Neural cell (in vitro differentiated cells): ENCODE measurements at regions not wholly inside any gene's neighbourhood (a gene's known extent, or its start where the extent isn't known, plus 50 kb on each side); places are given as distances from the start of the nearest gene placed in this dataset.

Experiments
- H2AFZ ChIP-seq: fragments of 200-600, 300-800 bp; sonication (generic), shearing (Covaris generic); 2 replicates; pipeline ENCODE4 v1.6.0; 2014; ENCODE audit warnings: low read depth, mild to moderate bottlenecking, antibody characterized with exemption, low read length, moderate library complexity
- H3F3A ChIP-seq: fragments of 200-600 bp; shearing (Covaris generic); 2 replicates; pipeline ENCODE4 v1.6.1; 2016; ENCODE audit warnings: mild to moderate bottlenecking, moderate library complexity, mixed read lengths, antibody characterized with exemption, low read length; ENCODE audit not compliant: insufficient read depth, poor library complexity, severe bottlenecking
- H3K27ac ChIP-seq: fragments of 200-600, 300-800 bp; sonication (generic), shearing (Covaris generic); 2 replicates; pipeline ENCODE4 v1.5.1; 2014; ENCODE audit warnings: mild to moderate bottlenecking, low read length, moderate library complexity
- H3K27me3 ChIP-seq: fragments of 300-800, 200-600 bp; sonication (generic), shearing (Covaris generic); 2 replicates; pipeline ENCODE4 v1.6.0; 2014; ENCODE audit warnings: mild to moderate bottlenecking, low read depth, low read length, moderate library complexity; ENCODE audit not compliant: insufficient read depth
- H3K36me3 ChIP-seq: fragments of 300-800, 200-600 bp; sonication (generic), shearing (Covaris generic); 2 replicates; pipeline ENCODE4 v1.5.1; 2014; ENCODE audit warnings: mild to moderate bottlenecking, antibody characterized with exemption, low read length, moderate library complexity; ENCODE audit not compliant: insufficient read depth
- H3K4me2 ChIP-seq: fragments of 300-800, 200-600 bp; sonication (generic), shearing (Covaris generic); 2 replicates; pipeline ENCODE4 v1.6.0; 2014; ENCODE audit warnings: mild to moderate bottlenecking, low read length
- H3K4me3 ChIP-seq: fragments of 300-800, 200-600 bp; sonication (generic), shearing (Covaris generic); 2 replicates; pipeline ENCODE4 v1.5.1; 2014; ENCODE audit warnings: mild to moderate bottlenecking, low read length, moderate library complexity
- H3K79me2 ChIP-seq: fragments of 200-600 bp; shearing (Covaris generic); replicated peaks from 2 replicates; pipeline ENCODE4 v1.6.0; 2014; ENCODE audit warnings: mild to moderate bottlenecking, low read length, moderate library complexity; ENCODE audit not compliant: insufficient read depth
- H3K9ac ChIP-seq: fragments of 300-800, 200-600 bp; sonication (generic), shearing (Covaris generic); 2 replicates; pipeline ENCODE4 v1.6.1; 2016; ENCODE audit warnings: mild to moderate bottlenecking, low read length, mixed read lengths
- H3K9me2 ChIP-seq: fragments of 200-600 bp; shearing (Covaris generic); 2 replicates; pipeline ENCODE4 v1.6.1; 2016; ENCODE audit warnings: mild to moderate bottlenecking, low read length, mixed read lengths; ENCODE audit not compliant: insufficient read depth
- H3K9me3 ChIP-seq: fragments of 200-600, 300-800 bp; sonication (generic), shearing (Covaris generic); 2 replicates; pipeline ENCODE4 v1.6.1; 2016; ENCODE audit warnings: mild to moderate bottlenecking, mixed run types, low read length, moderate library complexity, mixed read lengths
- H4K20me1 ChIP-seq: fragments of 200-600 bp; shearing (Covaris generic); 2 replicates; pipeline ENCODE4 v1.6.1; 2016; ENCODE audit warnings: mild to moderate bottlenecking, mixed run types; ENCODE audit not compliant: insufficient read depth
- EP300 ChIP-seq: fragments of 450-650 bp; conservative IDR thresholded peaks from 2 replicates; pipeline ENCODE4 v1.6.1; 2014; ENCODE audit warnings: antibody characterized with exemption, mild to moderate bottlenecking, moderate library complexity; ENCODE audit not compliant: poor library complexity, severe bottlenecking
- EZH2 ChIP-seq: fragments of 200-600, 300-800 bp; shearing (Covaris generic), sonication (generic); IDR thresholded peaks from 2 replicates; pipeline ENCODE4 v1.6.1; 2014; ENCODE audit warnings: antibody characterized with exemption, low read length, borderline replicate concordance, mild to moderate bottlenecking; ENCODE audit not compliant: insufficient read depth, poor library complexity, severe bottlenecking
- MXI1 ChIP-seq: fragments of 450-650 bp; conservative IDR thresholded peaks from 2 replicates; pipeline ENCODE4 v1.6.1; 2014; ENCODE audit warnings: antibody characterized with exemption, mild to moderate bottlenecking; ENCODE audit not compliant: poor library complexity, severe bottlenecking
- POLR2AphosphoS5 ChIP-seq: IDR thresholded peaks from 2 replicates; pipeline ENCODE4 v1.6.1; 2012
- RAD21 ChIP-seq: fragments of 450-650 bp; conservative IDR thresholded peaks from 2 replicates; pipeline ENCODE4 v1.6.1; 2014; ENCODE audit warnings: antibody characterized with exemption, mild to moderate bottlenecking, moderate library complexity
- SMC3 ChIP-seq: fragments of 450-650 bp; conservative IDR thresholded peaks from 2 replicates; pipeline ENCODE4 v1.6.1; 2014; ENCODE audit warnings: antibody characterized with exemption, mild to moderate bottlenecking, moderate library complexity; ENCODE audit not compliant: poor library complexity
- TAF1 ChIP-seq: IDR thresholded peaks from 2 replicates; pipeline ENCODE4 v1.6.1; 2012; ENCODE audit warnings: low read depth
- TF ChIP-seq, protein P1 (sequence below): IDR thresholded peaks from 2 replicates; pipeline ENCODE4 v1.6.1; 2012; ENCODE audit warnings: borderline replicate concordance
- TF ChIP-seq, protein P2 (sequence below): fragments of 450-650 bp; IDR thresholded peaks from 2 replicates; pipeline ENCODE4 v1.5.1; 2014; ENCODE audit warnings: antibody characterized with exemption, mild to moderate bottlenecking, moderate library complexity; ENCODE audit not compliant: poor library complexity, severe bottlenecking

DNA sequence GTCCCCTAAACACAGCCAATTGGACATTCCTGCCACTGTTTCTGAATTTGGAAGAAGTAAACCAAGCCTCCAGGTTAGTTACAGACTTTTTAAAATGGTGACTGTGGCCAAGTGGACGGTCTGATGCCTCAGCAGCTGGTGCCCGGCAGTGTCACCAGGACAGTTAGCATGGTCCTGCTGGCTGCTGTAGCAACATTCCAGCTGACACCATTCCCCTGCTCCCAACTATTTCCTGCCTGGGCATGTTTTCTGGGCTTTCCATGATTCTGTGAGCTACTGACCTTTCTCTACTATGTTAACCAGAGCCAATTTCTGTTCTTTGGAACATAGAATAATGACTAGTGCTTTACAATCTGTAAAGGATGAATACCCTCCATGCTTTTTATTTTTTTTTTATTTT is 95.0 kb downstream of the TLR5 start:
- no peaks in the 10 kb centered on the region for H3K9me2 ChIP-seq
- no peak overlapping the region for H3K27ac ChIP-seq
- no peak overlapping the region for H2AFZ ChIP-seq
- no peak overlapping the region for H3K4me2 ChIP-seq
- no peaks in the 10 kb centered on the region for H3K79me2 ChIP-seq
- no peak for TF ChIP-seq EP300
- TF ChIP-seq RAD21: no peak
- no peak for TF ChIP-seq EZH2
- TF ChIP-seq MXI1: no peak
- TF ChIP-seq, protein P1, sequence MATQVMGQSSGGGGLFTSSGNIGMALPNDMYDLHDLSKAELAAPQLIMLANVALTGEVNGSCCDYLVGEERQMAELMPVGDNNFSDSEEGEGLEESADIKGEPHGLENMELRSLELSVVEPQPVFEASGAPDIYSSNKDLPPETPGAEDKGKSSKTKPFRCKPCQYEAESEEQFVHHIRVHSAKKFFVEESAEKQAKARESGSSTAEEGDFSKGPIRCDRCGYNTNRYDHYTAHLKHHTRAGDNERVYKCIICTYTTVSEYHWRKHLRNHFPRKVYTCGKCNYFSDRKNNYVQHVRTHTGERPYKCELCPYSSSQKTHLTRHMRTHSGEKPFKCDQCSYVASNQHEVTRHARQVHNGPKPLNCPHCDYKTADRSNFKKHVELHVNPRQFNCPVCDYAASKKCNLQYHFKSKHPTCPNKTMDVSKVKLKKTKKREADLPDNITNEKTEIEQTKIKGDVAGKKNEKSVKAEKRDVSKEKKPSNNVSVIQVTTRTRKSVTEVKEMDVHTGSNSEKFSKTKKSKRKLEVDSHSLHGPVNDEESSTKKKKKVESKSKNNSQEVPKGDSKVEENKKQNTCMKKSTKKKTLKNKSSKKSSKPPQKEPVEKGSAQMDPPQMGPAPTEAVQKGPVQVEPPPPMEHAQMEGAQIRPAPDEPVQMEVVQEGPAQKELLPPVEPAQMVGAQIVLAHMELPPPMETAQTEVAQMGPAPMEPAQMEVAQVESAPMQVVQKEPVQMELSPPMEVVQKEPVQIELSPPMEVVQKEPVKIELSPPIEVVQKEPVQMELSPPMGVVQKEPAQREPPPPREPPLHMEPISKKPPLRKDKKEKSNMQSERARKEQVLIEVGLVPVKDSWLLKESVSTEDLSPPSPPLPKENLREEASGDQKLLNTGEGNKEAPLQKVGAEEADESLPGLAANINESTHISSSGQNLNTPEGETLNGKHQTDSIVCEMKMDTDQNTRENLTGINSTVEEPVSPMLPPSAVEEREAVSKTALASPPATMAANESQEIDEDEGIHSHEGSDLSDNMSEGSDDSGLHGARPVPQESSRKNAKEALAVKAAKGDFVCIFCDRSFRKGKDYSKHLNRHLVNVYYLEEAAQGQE: no peak
- no peak for TF ChIP-seq POLR2AphosphoS5
- no peak for TF ChIP-seq TAF1
- no peaks in the 10 kb centered on the region for H3K9me3 ChIP-seq
- H3K36me3 ChIP-seq: no peaks in the 10 kb centered on the region
- H3K27me3 ChIP-seq: no peaks in the 10 kb centered on the region
- H3K4me3 ChIP-seq: no peak overlapping the region
- H4K20me1 ChIP-seq: no peaks in the 10 kb centered on the region
- no peak overlapping the region for H3K9ac ChIP-seq
- H3F3A ChIP-seq: no peaks in the 10 kb centered on the region

DNA sequence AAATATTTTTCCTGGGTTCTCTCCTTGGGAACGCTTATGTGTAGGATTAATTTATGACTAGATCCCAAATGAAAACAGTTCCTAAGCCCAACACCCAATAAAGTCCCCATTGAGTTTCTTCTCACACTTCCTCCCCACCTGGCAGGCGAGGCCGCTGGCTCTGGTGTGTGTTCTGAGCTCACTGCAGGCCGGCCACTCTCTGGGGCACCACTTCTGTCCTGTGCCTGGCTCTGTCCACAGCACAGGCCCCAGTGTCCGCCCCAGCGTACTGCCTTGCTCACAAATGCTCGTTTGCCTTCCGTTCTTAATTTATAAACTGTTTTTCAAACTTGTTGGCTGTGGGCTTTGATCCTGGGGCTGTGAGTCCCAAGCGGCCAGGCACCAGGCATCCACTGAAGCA is 90.6 kb downstream of the TLR5 start:
- H3F3A ChIP-seq: no peaks in the 10 kb centered on the region
- H3K9ac ChIP-seq: no peak overlapping the region
- H3K9me2 ChIP-seq: no peaks in the 10 kb centered on the region
- H3K79me2 ChIP-seq: no peaks in the 10 kb centered on the region
- no peak overlapping the region for H3K4me3 ChIP-seq
- H3K27me3 ChIP-seq: no peaks in the 10 kb centered on the region
- no peak overlapping the region for H3K27ac ChIP-seq
- no peaks in the 10 kb centered on the region for H4K20me1 ChIP-seq
- H3K36me3 ChIP-seq: no peaks in the 10 kb centered on the region
- no peak overlapping the region for H3K4me2 ChIP-seq
- H3K9me3 ChIP-seq: no peaks in the 10 kb centered on the region
- H2AFZ ChIP-seq: no peak overlapping the region
- no peak for TF ChIP-seq POLR2AphosphoS5
- TF ChIP-seq EZH2: no peak
- TF ChIP-seq EP300: no peak
- no peak for TF ChIP-seq RAD21
- no peak for TF ChIP-seq TAF1
- TF ChIP-seq, protein P1: no peak
- TF ChIP-seq, protein P2, sequence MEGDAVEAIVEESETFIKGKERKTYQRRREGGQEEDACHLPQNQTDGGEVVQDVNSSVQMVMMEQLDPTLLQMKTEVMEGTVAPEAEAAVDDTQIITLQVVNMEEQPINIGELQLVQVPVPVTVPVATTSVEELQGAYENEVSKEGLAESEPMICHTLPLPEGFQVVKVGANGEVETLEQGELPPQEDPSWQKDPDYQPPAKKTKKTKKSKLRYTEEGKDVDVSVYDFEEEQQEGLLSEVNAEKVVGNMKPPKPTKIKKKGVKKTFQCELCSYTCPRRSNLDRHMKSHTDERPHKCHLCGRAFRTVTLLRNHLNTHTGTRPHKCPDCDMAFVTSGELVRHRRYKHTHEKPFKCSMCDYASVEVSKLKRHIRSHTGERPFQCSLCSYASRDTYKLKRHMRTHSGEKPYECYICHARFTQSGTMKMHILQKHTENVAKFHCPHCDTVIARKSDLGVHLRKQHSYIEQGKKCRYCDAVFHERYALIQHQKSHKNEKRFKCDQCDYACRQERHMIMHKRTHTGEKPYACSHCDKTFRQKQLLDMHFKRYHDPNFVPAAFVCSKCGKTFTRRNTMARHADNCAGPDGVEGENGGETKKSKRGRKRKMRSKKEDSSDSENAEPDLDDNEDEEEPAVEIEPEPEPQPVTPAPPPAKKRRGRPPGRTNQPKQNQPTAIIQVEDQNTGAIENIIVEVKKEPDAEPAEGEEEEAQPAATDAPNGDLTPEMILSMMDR: no peak
- TF ChIP-seq MXI1: no peak
- no peak for TF ChIP-seq SMC3
